ENCODE measurements at regions not wholly inside any gene's neighbourhood (a gene's known extent, or its start where the extent isn't known, plus 50 kb on each side); places are given as distances from the start of the nearest gene placed in this dataset.

DNA sequence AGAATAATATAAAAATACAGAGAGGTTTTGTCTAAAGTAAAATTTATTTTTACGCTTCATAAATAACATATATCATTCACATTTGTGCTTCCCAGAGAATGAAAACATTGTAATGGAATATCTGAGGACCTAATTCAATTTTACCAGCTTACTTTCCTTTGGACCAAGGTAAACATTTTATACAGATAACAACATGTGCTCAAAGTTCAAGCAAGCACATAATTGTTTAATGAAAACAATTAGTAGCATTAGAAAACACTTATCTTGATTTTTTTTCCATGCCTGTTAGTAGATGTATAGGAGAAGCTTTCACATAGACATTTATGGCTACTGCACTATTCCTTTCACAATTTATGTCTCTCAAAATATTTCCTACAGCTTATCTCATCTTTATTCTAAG, 400.0 kb downstream of the ZIC1 start:
- no peak overlapping the region for H3K27ac ChIP-seq (ENCODE audit: low read depth, low read length)
- H3K4me1 ChIP-seq (ENCODE audit: insufficient read depth, low read length) = no peaks in the 10 kb centered on the region
- no peak overlapping the region for H3K9ac ChIP-seq (ENCODE audit: low read length)

DNA sequence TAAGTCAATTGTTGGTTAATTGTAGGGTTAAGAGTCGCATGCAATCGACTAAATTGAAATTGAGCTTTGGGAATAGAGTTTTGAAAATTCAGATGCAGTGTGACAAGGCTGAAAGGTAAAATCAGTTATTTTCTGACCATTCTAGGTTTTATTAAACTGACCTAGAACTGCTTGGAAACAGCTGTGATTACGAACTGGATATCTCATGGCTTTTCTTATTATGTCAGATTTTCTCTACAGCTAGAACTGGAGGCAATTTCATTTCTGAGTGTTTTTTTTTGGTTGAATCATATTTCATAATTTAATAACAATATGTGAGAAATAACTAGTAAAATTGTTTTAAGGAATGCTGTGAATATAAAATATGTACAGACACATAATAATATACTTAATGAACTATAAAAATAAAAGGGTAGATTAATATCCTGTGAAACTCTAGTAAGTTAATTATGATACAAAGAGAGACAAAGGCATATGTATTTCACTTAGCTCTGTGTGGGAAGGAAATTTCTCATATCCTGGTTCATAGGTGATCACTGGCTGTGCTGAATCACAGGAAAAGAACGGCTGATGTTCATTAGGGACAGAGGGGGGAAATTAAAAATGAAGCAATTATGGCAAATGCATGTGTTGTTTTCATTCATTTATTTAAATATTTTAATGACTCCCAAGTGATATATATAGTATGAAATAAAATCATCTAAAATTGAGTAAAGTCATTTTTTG, 403.2 kb downstream of the ZIC1 start:
- Histone ChIP-seq H3K9ac (ENCODE audit: low read length) (no peak overlapping the region), H3K27ac (ENCODE audit: low read depth, low read length) (no peak overlapping the region), H3K27me3 (ENCODE audit: control insufficient read depth in 1 of 2, insufficient read depth in 2 of 2, low read length in 2 of 2) (no peaks in the 10 kb centered on the region), H3K36me3 (ENCODE audit: insufficient read depth, low read length) (no peaks in the 10 kb centered on the region), H3K9me3 (ENCODE audit: low read length) (no peaks in the 10 kb centered on the region), H3K4me3 (ENCODE audit: low read depth in 1 of 2, low read length in 2 of 2) (no peak overlapping the region), H3K4me1 (ENCODE audit: insufficient read depth, low read length) (no peaks in the 10 kb centered on the region)

More for the DNA sequence above, 400.0 kb downstream of the ZIC1 start:
- H3K36me3 ChIP-seq (ENCODE audit: insufficient read depth, low read length) = no peaks in the 10 kb centered on the region
- H3K9me3 ChIP-seq (ENCODE audit: low read length) = no peaks in the 10 kb centered on the region
- H3K27me3 ChIP-seq (ENCODE audit: control insufficient read depth in 1 of 2, insufficient read depth in 2 of 2, low read length in 2 of 2) = no peaks in the 10 kb centered on the region
- no peak overlapping the region for H3K4me3 ChIP-seq (ENCODE audit: low read depth in 1 of 2, low read length in 2 of 2)

DNA sequence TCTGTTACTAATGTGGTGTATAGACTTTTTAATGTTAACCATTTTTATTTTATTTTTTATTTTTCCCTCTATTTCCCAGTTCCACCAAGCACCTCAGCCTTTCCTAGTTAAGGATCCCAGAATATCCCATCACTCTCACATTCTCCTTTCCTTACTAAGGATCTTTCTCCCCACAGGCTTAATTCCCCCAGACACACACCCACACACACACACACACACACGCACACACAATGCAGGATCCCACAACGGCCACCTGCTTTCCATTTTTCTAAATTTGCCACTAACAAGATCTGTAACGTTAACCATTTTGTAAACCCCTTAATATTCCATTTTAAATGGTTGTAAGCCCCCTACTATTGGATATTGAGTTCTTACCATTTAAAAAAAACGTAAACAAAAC, 404.1 kb downstream of the ZIC1 start:
- no peak overlapping the region for H3K27ac ChIP-seq (ENCODE audit: low read depth, low read length)

DNA sequence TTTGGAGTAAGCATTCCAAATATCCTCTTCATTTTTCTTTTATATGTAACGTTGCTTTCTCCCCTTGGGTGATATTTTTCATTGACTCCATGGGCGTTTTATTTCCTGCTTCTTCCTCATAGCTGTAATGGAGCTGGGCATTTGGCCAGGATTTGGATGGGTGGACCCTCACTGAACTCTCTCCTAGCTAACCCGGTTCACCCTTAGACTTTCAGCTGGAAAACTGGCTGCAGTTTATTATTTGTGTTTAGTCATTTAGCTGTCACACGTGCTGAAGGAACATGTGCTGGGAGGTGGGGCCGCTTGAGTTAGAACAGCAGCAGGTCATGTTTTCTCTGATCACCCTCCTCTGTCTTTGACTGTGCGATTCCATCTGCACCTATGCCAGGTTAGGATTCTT, 407.6 kb downstream of the ZIC1 start:
- no peaks in the 10 kb centered on the region for H3K27me3 ChIP-seq (ENCODE audit: control insufficient read depth in 1 of 2, insufficient read depth in 2 of 2, low read length in 2 of 2)
- no peaks in the 10 kb centered on the region for H3K36me3 ChIP-seq (ENCODE audit: insufficient read depth, low read length)
- H3K27ac ChIP-seq (ENCODE audit: low read depth, low read length) = no peak overlapping the region
- no peaks in the 10 kb centered on the region for H3K9me3 ChIP-seq (ENCODE audit: low read length)
- no peak overlapping the region for H3K4me3 ChIP-seq (ENCODE audit: low read depth in 1 of 2, low read length in 2 of 2)
- H3K9ac ChIP-seq (ENCODE audit: low read length) = no peak overlapping the region
- no peaks in the 10 kb centered on the region for H3K4me1 ChIP-seq (ENCODE audit: insufficient read depth, low read length)

More for the DNA sequence above, 404.1 kb downstream of the ZIC1 start:
- Histone ChIP-seq H3K27me3 (ENCODE audit: control insufficient read depth in 1 of 2, insufficient read depth in 2 of 2, low read length in 2 of 2) (no peaks in the 10 kb centered on the region), H3K9me3 (ENCODE audit: low read length) (no peaks in the 10 kb centered on the region), H3K9ac (ENCODE audit: low read length) (no peak overlapping the region), H3K36me3 (ENCODE audit: insufficient read depth, low read length) (no peaks in the 10 kb centered on the region), H3K4me3 (ENCODE audit: low read depth in 1 of 2, low read length in 2 of 2) (no peak overlapping the region), H3K4me1 (ENCODE audit: insufficient read depth, low read length) (no peaks in the 10 kb centered on the region)

DNA sequence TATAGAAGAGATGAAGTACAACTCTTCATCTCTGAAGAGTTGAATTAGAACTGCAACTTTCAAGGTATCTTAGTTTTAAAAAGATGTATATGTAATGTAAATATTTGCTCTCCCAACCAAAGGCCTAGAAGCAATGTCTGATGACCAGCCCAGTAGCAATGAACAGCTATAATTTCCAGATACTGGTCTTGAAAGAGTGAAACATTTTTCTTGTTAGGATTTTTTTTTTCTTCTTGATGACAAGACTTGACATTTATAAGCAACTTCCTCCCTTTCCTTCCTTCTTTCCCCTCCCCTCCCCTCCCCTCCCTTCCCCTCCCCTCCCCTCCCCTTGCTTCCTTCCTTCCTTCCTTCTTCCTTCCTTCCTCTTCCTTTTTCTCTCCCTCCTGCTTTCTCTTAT, 423.4 kb downstream of the ZIC1 start:
- Histone ChIP-seq H3K36me3 (ENCODE audit: insufficient read depth, low read length) (no peaks in the 10 kb centered on the region), H3K27me3 (ENCODE audit: control insufficient read depth in 1 of 2, insufficient read depth in 2 of 2, low read length in 2 of 2) (no peaks in the 10 kb centered on the region), H3K4me3 (ENCODE audit: low read depth in 1 of 2, low read length in 2 of 2) (no peak overlapping the region), H3K9ac (ENCODE audit: low read length) (no peak overlapping the region), H3K4me1 (ENCODE audit: insufficient read depth, low read length) (no peaks in the 10 kb centered on the region), H3K27ac (ENCODE audit: low read depth, low read length) (no peak overlapping the region), H3K9me3 (ENCODE audit: low read length) (no peaks in the 10 kb centered on the region)

DNA sequence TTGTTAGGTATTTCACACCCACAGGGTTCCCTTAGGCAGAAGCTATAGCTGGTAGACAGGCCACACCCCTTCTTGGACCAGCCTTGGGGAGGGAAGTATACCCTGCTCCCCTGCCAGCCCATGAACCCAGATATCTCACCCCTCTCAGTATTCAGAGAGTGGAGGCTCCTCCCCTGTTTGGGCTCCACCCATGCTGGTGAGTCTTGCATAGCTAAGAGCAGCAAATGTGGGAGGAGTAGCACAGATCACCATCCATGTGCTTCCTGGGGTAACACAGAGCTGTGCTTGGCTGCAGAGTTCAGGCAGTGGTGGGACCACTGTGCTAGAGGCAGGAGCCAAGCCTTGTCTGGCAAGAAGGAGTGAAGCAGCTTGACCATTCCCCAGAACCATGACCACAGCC, 427.2 kb downstream of the ZIC1 start:
- no peaks in the 10 kb centered on the region for H3K9me3 ChIP-seq (ENCODE audit: low read length)
- H3K27ac ChIP-seq (ENCODE audit: low read depth, low read length) = no peak overlapping the region
- H3K27me3 ChIP-seq (ENCODE audit: control insufficient read depth in 1 of 2, insufficient read depth in 2 of 2, low read length in 2 of 2) = no peaks in the 10 kb centered on the region
- H3K4me1 ChIP-seq (ENCODE audit: insufficient read depth, low read length) = no peaks in the 10 kb centered on the region
- H3K36me3 ChIP-seq (ENCODE audit: insufficient read depth, low read length) = no peaks in the 10 kb centered on the region
- no peak overlapping the region for H3K4me3 ChIP-seq (ENCODE audit: low read depth in 1 of 2, low read length in 2 of 2)
- H3K9ac ChIP-seq (ENCODE audit: low read length) = no peak overlapping the region

DNA sequence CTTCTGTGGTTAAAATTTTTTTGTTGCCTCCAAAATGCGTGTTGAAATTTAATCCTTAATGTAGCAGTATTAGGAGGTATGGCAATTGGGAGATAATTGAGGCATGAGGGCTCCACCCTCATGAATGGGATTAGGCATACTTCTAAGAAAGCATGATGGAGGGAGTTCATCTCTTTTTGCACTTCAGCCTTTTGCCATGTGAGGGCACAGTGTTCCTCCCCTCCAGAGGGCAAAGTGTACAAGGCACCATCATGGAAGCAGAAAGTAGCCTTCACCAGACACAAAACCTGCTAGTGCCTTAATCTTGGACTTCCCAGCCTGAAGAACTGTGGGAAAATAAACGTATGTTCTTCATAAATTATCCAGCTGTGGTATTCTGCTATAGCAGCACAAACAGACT, 429.5 kb downstream of the ZIC1 start:
- Histone ChIP-seq H3K9me3 (ENCODE audit: low read length) (no peaks in the 10 kb centered on the region), H3K27me3 (ENCODE audit: control insufficient read depth in 1 of 2, insufficient read depth in 2 of 2, low read length in 2 of 2) (no peaks in the 10 kb centered on the region), H3K27ac (ENCODE audit: low read depth, low read length) (no peak overlapping the region), H3K4me1 (ENCODE audit: insufficient read depth, low read length) (no peaks in the 10 kb centered on the region), H3K9ac (ENCODE audit: low read length) (no peak overlapping the region), H3K36me3 (ENCODE audit: insufficient read depth, low read length) (no peaks in the 10 kb centered on the region), H3K4me3 (ENCODE audit: low read depth in 1 of 2, low read length in 2 of 2) (no peak overlapping the region)

DNA sequence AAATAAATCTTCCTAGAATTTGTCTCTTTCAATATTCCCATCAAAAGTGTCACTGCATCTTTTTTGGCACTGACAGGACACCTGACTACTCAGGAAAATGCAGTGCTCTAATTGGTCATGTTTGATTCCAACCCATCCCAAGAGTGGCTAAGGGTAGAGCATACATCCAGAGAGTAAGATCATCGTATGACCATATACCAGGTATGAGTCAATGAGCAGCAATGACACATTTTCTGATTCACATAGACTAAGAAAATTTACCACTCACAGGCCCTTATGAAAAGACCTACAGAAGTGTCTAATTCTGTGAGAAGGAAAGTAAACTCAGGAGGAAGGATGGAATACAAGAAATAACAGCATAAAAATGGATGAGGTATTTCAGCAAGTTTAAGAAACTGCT, 434.2 kb downstream of the ZIC1 start:
- no peak overlapping the region for H3K27ac ChIP-seq (ENCODE audit: low read depth, low read length)

DNA sequence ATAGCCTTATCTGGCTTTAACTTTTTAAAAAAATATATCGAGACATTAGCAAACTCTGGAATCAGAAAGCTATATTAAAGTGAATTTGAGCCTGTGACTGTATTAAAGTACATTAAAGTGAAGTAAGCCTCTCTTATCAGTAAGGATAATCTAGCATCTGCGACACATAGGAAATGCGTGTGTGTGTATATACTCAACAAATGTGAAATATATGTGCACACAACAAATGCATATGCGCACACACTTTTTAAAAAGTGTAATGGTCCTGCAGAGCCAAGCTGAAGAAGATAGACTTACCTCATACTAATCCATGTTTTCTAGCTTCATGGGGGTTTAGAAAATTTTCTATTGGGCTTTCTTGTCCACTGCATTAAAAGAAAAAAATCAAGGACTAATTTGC, 437.1 kb downstream of the ZIC1 start:
- Histone ChIP-seq H3K4me3 (ENCODE audit: low read depth in 1 of 2, low read length in 2 of 2) (no peak overlapping the region), H3K9ac (ENCODE audit: low read length) (no peak overlapping the region), H3K9me3 (ENCODE audit: low read length) (no peaks in the 10 kb centered on the region), H3K4me1 (ENCODE audit: insufficient read depth, low read length) (no peaks in the 10 kb centered on the region), H3K27ac (ENCODE audit: low read depth, low read length) (no peak overlapping the region), H3K27me3 (ENCODE audit: control insufficient read depth in 1 of 2, insufficient read depth in 2 of 2, low read length in 2 of 2) (no peaks in the 10 kb centered on the region), H3K36me3 (ENCODE audit: insufficient read depth, low read length) (no peaks in the 10 kb centered on the region)

More for the DNA sequence above, 434.2 kb downstream of the ZIC1 start:
- no peaks in the 10 kb centered on the region for H3K9me3 ChIP-seq (ENCODE audit: low read length)
- no peaks in the 10 kb centered on the region for H3K36me3 ChIP-seq (ENCODE audit: insufficient read depth, low read length)
- no peak overlapping the region for H3K4me3 ChIP-seq (ENCODE audit: low read depth in 1 of 2, low read length in 2 of 2)
- no peaks in the 10 kb centered on the region for H3K27me3 ChIP-seq (ENCODE audit: control insufficient read depth in 1 of 2, insufficient read depth in 2 of 2, low read length in 2 of 2)
- no peak overlapping the region for H3K9ac ChIP-seq (ENCODE audit: low read length)
- no peaks in the 10 kb centered on the region for H3K4me1 ChIP-seq (ENCODE audit: insufficient read depth, low read length)

DNA sequence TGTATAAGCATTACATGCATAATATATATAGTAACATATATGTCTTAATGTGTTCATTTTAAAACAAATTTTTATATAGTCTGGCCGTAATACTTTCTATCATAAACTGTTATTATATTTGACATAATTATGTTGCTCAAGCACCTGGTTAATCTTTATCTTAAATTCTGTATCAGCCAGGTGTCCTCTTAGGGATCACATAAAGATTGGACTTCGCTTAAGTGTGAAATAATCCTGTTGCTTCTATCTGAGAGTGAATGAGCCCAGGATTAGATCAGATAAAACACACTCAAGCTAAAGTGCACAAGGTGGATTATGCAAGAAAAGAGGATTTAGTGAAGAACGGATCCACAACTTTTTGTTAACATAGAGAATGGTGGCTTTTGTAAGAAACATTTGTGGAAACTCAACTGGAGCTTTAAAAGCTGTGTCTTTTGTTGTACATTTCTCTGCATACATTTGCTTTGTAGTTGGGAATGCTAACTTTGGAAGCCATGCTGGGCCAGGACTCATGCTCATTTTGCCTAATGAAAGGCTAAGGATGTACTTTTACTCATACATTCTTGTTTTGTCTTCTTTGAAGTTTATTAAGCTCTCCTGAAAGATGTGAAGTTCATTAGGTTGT, 437.8 kb downstream of the ZIC1 start:
- Histone ChIP-seq H3K27me3 (ENCODE audit: control insufficient read depth in 1 of 2, insufficient read depth in 2 of 2, low read length in 2 of 2) (no peaks in the 10 kb centered on the region), H3K36me3 (ENCODE audit: insufficient read depth, low read length) (no peaks in the 10 kb centered on the region), H3K4me3 (ENCODE audit: low read depth in 1 of 2, low read length in 2 of 2) (no peak overlapping the region), H3K27ac (ENCODE audit: low read depth, low read length) (no peak overlapping the region), H3K9me3 (ENCODE audit: low read length) (no peaks in the 10 kb centered on the region), H3K9ac (ENCODE audit: low read length) (no peak overlapping the region), H3K4me1 (ENCODE audit: insufficient read depth, low read length) (no peaks in the 10 kb centered on the region)

DNA sequence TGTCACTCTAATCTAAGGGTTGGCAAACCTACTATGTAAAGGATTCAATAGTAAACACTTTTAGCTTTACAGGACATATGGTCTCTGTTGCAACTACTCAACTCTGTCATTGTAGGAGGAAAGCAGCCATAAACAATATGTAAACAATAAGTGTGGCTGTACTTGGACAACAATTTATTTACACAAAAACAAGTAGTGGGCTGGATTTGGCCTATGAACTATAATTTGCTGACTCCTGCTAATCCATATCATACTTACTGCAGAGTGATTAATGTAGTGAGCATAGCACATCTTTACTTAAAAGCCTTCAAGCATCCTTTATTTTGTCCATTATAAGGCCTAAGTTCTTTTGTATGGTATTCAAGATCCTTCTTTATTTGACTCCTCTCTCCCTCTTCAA, 441.9 kb downstream of the ZIC1 start:
- Histone ChIP-seq H3K9ac (ENCODE audit: low read length) (no peak overlapping the region), H3K9me3 (ENCODE audit: low read length) (no peaks in the 10 kb centered on the region), H3K27ac (ENCODE audit: low read depth, low read length) (no peak overlapping the region), H3K36me3 (ENCODE audit: insufficient read depth, low read length) (no peaks in the 10 kb centered on the region), H3K27me3 (ENCODE audit: control insufficient read depth in 1 of 2, insufficient read depth in 2 of 2, low read length in 2 of 2) (no peaks in the 10 kb centered on the region), H3K4me3 (ENCODE audit: low read depth in 1 of 2, low read length in 2 of 2) (no peak overlapping the region), H3K4me1 (ENCODE audit: insufficient read depth, low read length) (no peaks in the 10 kb centered on the region)

DNA sequence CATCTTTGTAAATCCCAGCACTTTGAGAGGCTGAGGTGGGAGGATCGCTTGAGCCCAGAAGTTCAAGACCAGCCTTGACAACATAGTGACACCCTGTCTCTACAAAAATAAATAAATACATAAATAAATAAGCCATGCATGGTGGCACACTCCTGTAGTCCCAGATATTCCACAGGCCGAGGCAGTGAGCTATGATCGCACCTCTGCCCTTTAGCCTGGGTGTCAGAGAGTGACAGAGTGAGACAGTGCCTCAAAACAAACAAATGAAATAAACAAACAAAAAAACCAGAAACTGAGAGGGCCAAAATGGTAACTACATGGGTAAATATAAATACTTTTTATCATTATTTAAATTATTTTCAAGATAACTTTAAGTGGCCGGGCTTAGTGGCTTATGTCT, 445.4 kb downstream of the ZIC1 start:
- no peaks in the 10 kb centered on the region for H3K27me3 ChIP-seq (ENCODE audit: control insufficient read depth in 1 of 2, insufficient read depth in 2 of 2, low read length in 2 of 2)
- H3K36me3 ChIP-seq (ENCODE audit: insufficient read depth, low read length) = no peaks in the 10 kb centered on the region
- no peaks in the 10 kb centered on the region for H3K4me1 ChIP-seq (ENCODE audit: insufficient read depth, low read length)
- no peak overlapping the region for H3K9ac ChIP-seq (ENCODE audit: low read length)
- no peaks in the 10 kb centered on the region for H3K9me3 ChIP-seq (ENCODE audit: low read length)
- no peak overlapping the region for H3K4me3 ChIP-seq (ENCODE audit: low read depth in 1 of 2, low read length in 2 of 2)
- H3K27ac ChIP-seq (ENCODE audit: low read depth, low read length) = no peak overlapping the region
